CD8-positive, alpha-beta memory T cell (primary cell): ENCODE measurements at regions not wholly inside any gene's neighbourhood (a gene's known extent, or its start where the extent isn't known, plus 50 kb on each side); places are given as distances from the start of the nearest gene placed in this dataset.

Experiments
- CTCF ChIA-PET: fragments of 350-600 bp; sonication (Branson Sonifier 250); formaldehyde crosslinking; loops from one replicate; lab custom pipeline; 2021; ENCODE audit warnings: antibody characterized with exemption; lab: Charles Lee
- POLR2A ChIA-PET: fragments of 350-600 bp; sonication (Branson Sonifier 250); formaldehyde crosslinking; loops from one replicate; lab custom pipeline; 2021; ENCODE audit warnings: antibody characterized with exemption; lab: Charles Lee
- DNase-seq, 5 donors: peaks; one replicate each; pipeline versions ENCODE4 v3.0.0 to v3.0.0-alpha.2; 2020 to 2022; ENCODE audit warnings: mixed read lengths in 1 of 5
- H3K27ac ChIP-seq: one replicate; pipeline ENCODE4 v1.7.0; 2013; ENCODE audit warnings: low read depth, mild to moderate bottlenecking, low read length, moderate library complexity
- H3K27me3 ChIP-seq: 2 replicates; pipeline ENCODE4 v1.7.0; 2013; ENCODE audit warnings: low read length, mild to moderate bottlenecking; ENCODE audit not compliant: insufficient read depth, poor library complexity, severe bottlenecking
- H3K36me3 ChIP-seq: 2 replicates; pipeline ENCODE4 v1.7.0; 2013; ENCODE audit warnings: mild to moderate bottlenecking, low read length, moderate library complexity; ENCODE audit not compliant: insufficient read depth
- H3K4me1 ChIP-seq: 2 replicates; pipeline ENCODE4 v1.7.0; 2013; ENCODE audit warnings: mild to moderate bottlenecking, low read length, moderate library complexity; ENCODE audit not compliant: insufficient read depth
- H3K4me3 ChIP-seq: 2 replicates; pipeline ENCODE4 v1.7.0; 2013; ENCODE audit warnings: mild to moderate bottlenecking, low read length
- H3K9me3 ChIP-seq: 2 replicates; pipeline ENCODE4 v1.7.0; 2013; ENCODE audit warnings: mild to moderate bottlenecking, low read length
- H3K27ac Mint-ChIP-seq, 8 donors: one replicate each; pipeline ENCODE4 v1.8.0; 2020 to 2021; ENCODE audit warnings: mixed read lengths in 8 of 8, mild to moderate bottlenecking in 6 of 8, inconsistent platforms in 3 of 8, moderate library complexity in 3 of 8
- H3K27me3 Mint-ChIP-seq, 2 donors: one replicate each; pipeline ENCODE4 v1.8.0; 2020 to 2021; ENCODE audit warnings: mixed read lengths in 2 of 2, mild to moderate bottlenecking in 1 of 2, moderate library complexity in 1 of 2
- H3K36me3 Mint-ChIP-seq, 3 donors: one replicate each; pipeline ENCODE4 v1.8.0; 2020 to 2021; ENCODE audit warnings: mixed read lengths in 3 of 3, inconsistent platforms in 1 of 3, mild to moderate bottlenecking in 1 of 3
- H3K4me1 Mint-ChIP-seq, 3 donors: one replicate each; pipeline ENCODE4 v1.8.0; 2020 to 2021; ENCODE audit warnings: mixed read lengths in 3 of 3, inconsistent platforms in 1 of 3, mild to moderate bottlenecking in 1 of 3
- H3K4me3 Mint-ChIP-seq, 7 donors: one replicate each; pipeline ENCODE4 v1.8.0; 2020 to 2021; ENCODE audit warnings: mixed read lengths in 7 of 7, mild to moderate bottlenecking in 6 of 7, moderate library complexity in 4 of 7, inconsistent platforms in 2 of 7
- H3K9me3 Mint-ChIP-seq, 5 donors: one replicate each; pipeline ENCODE4 v1.8.0; 2020 to 2022; ENCODE audit warnings: mixed read lengths in 5 of 5, mild to moderate bottlenecking in 3 of 5, moderate library complexity in 2 of 5, inconsistent platforms in 1 of 5

- Mint-ChIP-seq H3K27ac (no peak overlapping the region), H3K9me3 (peaks cover 0 to 4% (median 3%) of the 10 kb centered on the region in 5 donors), H3K36me3 (no peaks in the 10 kb centered on the region), H3K4me3 (no peak overlapping the region), H3K4me1 (no peaks in the 10 kb centered on the region), H3K27me3 (no peaks in the 10 kb centered on the region)
- H3K27me3 ChIP-seq = no peaks in the 10 kb centered on the region
- no peak overlapping the region for H3K4me3 ChIP-seq
- H3K27ac ChIP-seq = no peak overlapping the region
- CTCF ChIA-PET = no interaction called here
- no peak for DNase-seq
- no peaks in the 10 kb centered on the region for H3K36me3 ChIP-seq
- POLR2A ChIA-PET = no interaction called here
- no peaks in the 10 kb centered on the region for H3K4me1 ChIP-seq
- no peaks in the 10 kb centered on the region for H3K9me3 ChIP-seq
These were observed 194.1 kb upstream of the TLL1 start for GRCh38 chr4:165678936-165679325.

DNA sequence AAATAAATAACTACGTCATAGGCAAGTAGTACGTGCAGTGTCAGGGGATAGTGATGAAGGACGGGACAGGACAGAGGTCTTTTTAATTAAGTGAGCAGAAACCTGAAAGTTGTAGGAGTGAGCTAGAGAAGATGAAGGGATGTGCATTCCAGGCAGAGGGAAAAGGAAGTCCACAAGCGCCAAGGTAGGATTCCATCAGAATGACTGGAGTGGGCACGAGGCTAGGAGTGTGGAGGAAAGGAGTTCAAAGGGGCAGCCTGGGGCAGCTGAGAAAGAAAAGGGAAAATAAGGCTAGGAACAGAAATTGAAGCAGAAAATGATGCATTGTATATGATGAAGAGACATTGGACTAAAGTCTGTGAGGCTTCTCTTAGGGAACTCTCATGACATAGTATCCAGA is 192.2 kb upstream of the TLL1 start:
- peaks cover 0 to 4% (median 3%) of the 10 kb centered on the region in 5 donors for H3K9me3 Mint-ChIP-seq
- ChIA-PET CTCF (no interaction called here), POLR2A (no interaction called here)

DNA sequence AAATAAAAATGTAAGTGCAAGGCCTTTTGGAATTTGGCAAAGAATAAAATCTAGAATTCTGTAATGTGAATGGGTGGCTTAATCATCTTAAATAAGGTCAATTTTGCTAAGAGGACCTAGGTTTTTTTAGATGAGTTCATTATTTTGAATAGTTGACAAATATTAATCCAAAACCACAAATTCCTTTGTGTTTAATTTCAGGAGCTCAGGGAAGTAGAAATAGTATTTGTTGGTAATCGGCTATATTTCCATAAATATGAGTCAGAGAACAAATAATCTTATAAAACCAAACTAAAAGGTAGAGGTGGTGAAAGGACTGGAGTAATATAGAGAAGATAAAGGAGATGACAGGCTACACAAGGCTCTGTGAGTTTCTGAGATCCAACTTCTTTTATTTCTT is 190.4 kb upstream of the TLL1 start:
- no peaks in the 10 kb centered on the region for H3K27me3 ChIP-seq
- no peaks in the 10 kb centered on the region for H3K4me1 Mint-ChIP-seq
- H3K4me3 Mint-ChIP-seq = no peak overlapping the region
- H3K36me3 Mint-ChIP-seq = no peaks in the 10 kb centered on the region
- H3K27ac Mint-ChIP-seq = no peak overlapping the region
- ChIA-PET CTCF (no interaction called here), POLR2A (no interaction called here)
- no peaks in the 10 kb centered on the region for H3K27me3 Mint-ChIP-seq
- no peak overlapping the region for H3K27ac ChIP-seq
- no peaks in the 10 kb centered on the region for H3K9me3 ChIP-seq
- peaks cover 0 to 4% (median 3%) of the 10 kb centered on the region in 5 donors for H3K9me3 Mint-ChIP-seq
- no peaks in the 10 kb centered on the region for H3K36me3 ChIP-seq
- no peaks in the 10 kb centered on the region for H3K4me1 ChIP-seq
- DNase-seq = no peak
- H3K4me3 ChIP-seq = no peak overlapping the region

More for the DNA sequence above, 192.2 kb upstream of the TLL1 start:
- Histone ChIP-seq H3K9me3 (no peaks in the 10 kb centered on the region), H3K36me3 (no peaks in the 10 kb centered on the region), H3K4me1 (no peaks in the 10 kb centered on the region), H3K4me3 (no peak overlapping the region), H3K27me3 (no peaks in the 10 kb centered on the region), H3K27ac (no peak overlapping the region)
- H3K27me3 Mint-ChIP-seq = no peaks in the 10 kb centered on the region
- no peak overlapping the region for H3K4me3 Mint-ChIP-seq
- no peaks in the 10 kb centered on the region for H3K36me3 Mint-ChIP-seq
- DNase-seq = no peak
- no peak overlapping the region for H3K27ac Mint-ChIP-seq
- no peaks in the 10 kb centered on the region for H3K4me1 Mint-ChIP-seq

GRCh38 chr4:165684177-165684805 is 188.7 kb upstream of the TLL1 start:
- ChIA-PET POLR2A (no interaction called here), CTCF (no interaction called here)
- Mint-ChIP-seq H3K27me3 (no peaks in the 10 kb centered on the region), H3K4me1 (no peaks in the 10 kb centered on the region), H3K36me3 (no peaks in the 10 kb centered on the region), H3K27ac (no peak overlapping the region), H3K9me3 (peaks cover 0 to 7% (median 2%) of the 10 kb centered on the region in 5 donors), H3K4me3 (no peak overlapping the region)
- Histone ChIP-seq H3K27me3 (no peaks in the 10 kb centered on the region), H3K4me1 (no peaks in the 10 kb centered on the region), H3K9me3 (no peaks in the 10 kb centered on the region), H3K36me3 (no peaks in the 10 kb centered on the region), H3K4me3 (no peak overlapping the region), H3K27ac (no peak overlapping the region)
- DNase-seq = no peak

DNA sequence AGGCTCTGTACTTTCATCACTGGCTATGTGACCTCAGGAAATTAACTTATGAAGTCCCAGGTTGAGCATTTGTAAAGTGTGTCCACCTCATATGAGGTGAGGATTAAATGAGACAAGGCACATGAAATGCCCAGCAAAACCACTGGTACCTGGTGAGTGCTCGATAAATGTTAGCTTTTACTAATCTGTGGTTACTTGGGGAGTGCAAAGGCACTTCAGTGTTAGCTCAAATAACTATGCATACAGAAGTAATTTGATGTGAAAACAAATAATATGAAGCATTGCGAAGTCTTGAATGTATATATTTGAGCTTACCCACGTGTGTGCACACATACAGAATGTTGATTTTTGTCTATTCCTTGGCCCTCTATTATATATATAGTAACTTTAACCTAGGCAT is 186.3 kb upstream of the TLL1 start:
- H3K4me1 ChIP-seq = no peaks in the 10 kb centered on the region
- no peaks in the 10 kb centered on the region for H3K36me3 ChIP-seq
- no peaks in the 10 kb centered on the region for H3K36me3 Mint-ChIP-seq
- no peak for DNase-seq
- H3K4me1 Mint-ChIP-seq = no peaks in the 10 kb centered on the region
- no peak overlapping the region for H3K27ac ChIP-seq
- no peaks in the 10 kb centered on the region for H3K27me3 ChIP-seq
- POLR2A ChIA-PET = no interaction called here
- no peak overlapping the region for H3K4me3 Mint-ChIP-seq
- CTCF ChIA-PET = no interaction called here
- H3K9me3 ChIP-seq = no peaks in the 10 kb centered on the region
- H3K27me3 Mint-ChIP-seq = no peaks in the 10 kb centered on the region
- peaks cover 0 to 6% (median 0%) of the 10 kb centered on the region in 5 donors for H3K9me3 Mint-ChIP-seq
- H3K27ac Mint-ChIP-seq = no peak overlapping the region
- H3K4me3 ChIP-seq = no peak overlapping the region

DNA sequence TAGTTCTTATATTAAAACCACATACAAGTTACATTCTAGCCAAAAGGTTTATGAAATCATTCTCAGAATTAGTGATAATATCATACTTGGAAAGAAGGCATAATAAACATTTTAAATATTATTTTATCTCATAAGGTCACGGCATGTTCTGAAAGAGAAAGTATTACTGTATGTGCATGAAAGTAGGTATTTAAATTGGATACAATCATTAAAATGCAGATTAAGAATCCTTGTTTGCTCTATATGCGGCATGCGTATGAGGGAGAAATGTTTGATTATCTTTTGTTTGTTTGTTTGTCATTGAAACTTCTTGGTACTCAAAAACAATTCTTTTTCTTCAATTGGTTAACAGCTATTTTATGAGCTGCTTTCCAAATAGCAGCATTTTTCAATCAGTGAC is 183.9 kb upstream of the TLL1 start:
- Mint-ChIP-seq H3K4me1 (no peaks in the 10 kb centered on the region), H3K27ac (no peak overlapping the region), H3K27me3 (no peaks in the 10 kb centered on the region), H3K36me3 (no peaks in the 10 kb centered on the region), H3K4me3 (no peak overlapping the region), H3K9me3 (peaks cover 0 to 6% (median 0%) of the 10 kb centered on the region in 5 donors)
- CTCF ChIA-PET = no interaction called here
- Histone ChIP-seq H3K4me1 (no peaks in the 10 kb centered on the region), H3K4me3 (no peak overlapping the region), H3K27ac (no peak overlapping the region), H3K36me3 (no peaks in the 10 kb centered on the region), H3K27me3 (no peaks in the 10 kb centered on the region), H3K9me3 (no peaks in the 10 kb centered on the region)
- DNase-seq = no peak
- POLR2A ChIA-PET = no interaction called here

- CTCF ChIA-PET = no interaction called here
- Mint-ChIP-seq H3K27ac (no peak overlapping the region), H3K36me3 (no peaks in the 10 kb centered on the region), H3K4me1 (no peaks in the 10 kb centered on the region), H3K27me3 (no peaks in the 10 kb centered on the region), H3K4me3 (no peak overlapping the region), H3K9me3 (peaks cover 0 to 6% (median 0%) of the 10 kb centered on the region in 5 donors)
- POLR2A ChIA-PET = no interaction called here
- H3K4me1 ChIP-seq = no peaks in the 10 kb centered on the region
- H3K4me3 ChIP-seq = no peak overlapping the region
- no peaks in the 10 kb centered on the region for H3K9me3 ChIP-seq
- H3K27me3 ChIP-seq = no peaks in the 10 kb centered on the region
- no peak overlapping the region for H3K27ac ChIP-seq
- DNase-seq = no peak
- no peaks in the 10 kb centered on the region for H3K36me3 ChIP-seq
These were observed 181.0 kb upstream of the TLL1 start for GRCh38 chr4:165692082-165692481.

DNA sequence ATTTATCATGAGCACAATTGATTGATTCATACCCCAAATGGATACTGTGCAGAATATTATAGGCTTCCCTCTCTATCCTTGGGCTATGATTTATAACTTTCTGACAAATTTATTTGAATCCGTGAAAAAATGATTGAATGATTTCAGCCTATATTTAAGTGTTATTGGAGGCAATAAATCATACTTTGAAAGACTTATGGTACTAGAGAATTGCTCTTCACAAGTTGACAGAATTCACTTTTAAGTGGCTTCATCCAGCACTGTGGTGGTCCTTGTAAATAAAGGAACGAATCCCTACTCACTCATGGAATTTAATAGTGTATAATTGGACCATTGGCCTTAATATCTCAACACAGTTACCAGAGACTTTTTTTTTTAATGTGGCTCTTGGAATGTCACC is 174.8 kb upstream of the TLL1 start:
- Mint-ChIP-seq H3K36me3 (no peaks in the 10 kb centered on the region), H3K4me1 (no peaks in the 10 kb centered on the region), H3K27me3 (no peaks in the 10 kb centered on the region), H3K27ac (no peak overlapping the region), H3K4me3 (no peak overlapping the region), H3K9me3 (peaks cover 0 to 4% (median 0%) of the 10 kb centered on the region in 5 donors)
- POLR2A ChIA-PET = no interaction called here
- H3K27me3 ChIP-seq = no peaks in the 10 kb centered on the region
- no peaks in the 10 kb centered on the region for H3K9me3 ChIP-seq
- H3K4me3 ChIP-seq = no peak overlapping the region
- H3K4me1 ChIP-seq = no peaks in the 10 kb centered on the region
- H3K36me3 ChIP-seq = no peaks in the 10 kb centered on the region
- H3K27ac ChIP-seq = no peak overlapping the region
- CTCF ChIA-PET = no interaction called here
- DNase-seq = no peak
